Thyroid gland (tissue), 4 donors: ENCODE measurements at regions not wholly inside any gene's neighbourhood (a gene's known extent, or its start where the extent isn't known, plus 50 kb on each side); places are given as distances from the start of the nearest gene placed in this dataset.

Experiments used
- CTCF ChIP-seq, 6 experiments: fragments of 200-600 bp in 3 of 6; fragments of 450-650 bp in 3 of 6; sonication (generic) in 3 of 6; IDR thresholded peaks; one replicate each; pipeline ENCODE4 v1.5.1; 2016 to 2019; ENCODE audit warnings: antibody characterized with exemption in 6 of 6, mild to moderate bottlenecking in 2 of 6, inconsistent platforms in 1 of 6, moderate library complexity in 1 of 6
- POLR2A ChIP-seq, 2 donors: fragments of 450-650 bp; IDR thresholded peaks; one replicate each; pipeline ENCODE4 v1.6.1; 2017; ENCODE audit warnings: antibody characterized with exemption in 2 of 2, mild to moderate bottlenecking in 2 of 2, moderate library complexity in 1 of 2

GRCh38 chr12:125211464-125211863, 146.2 kb downstream of the AACS start:
- TF ChIP-seq POLR2A (IDR thresholded peaks at IDR 0.05), result no peak
- no peak for TF ChIP-seq CTCF (IDR thresholded peaks at IDR 0.05)
